ENCODE measurements at regions not wholly inside any gene's neighbourhood (a gene's known extent, or its start where the extent isn't known, plus 50 kb on each side); places are given as distances from the start of the nearest gene placed in this dataset.

DNA sequence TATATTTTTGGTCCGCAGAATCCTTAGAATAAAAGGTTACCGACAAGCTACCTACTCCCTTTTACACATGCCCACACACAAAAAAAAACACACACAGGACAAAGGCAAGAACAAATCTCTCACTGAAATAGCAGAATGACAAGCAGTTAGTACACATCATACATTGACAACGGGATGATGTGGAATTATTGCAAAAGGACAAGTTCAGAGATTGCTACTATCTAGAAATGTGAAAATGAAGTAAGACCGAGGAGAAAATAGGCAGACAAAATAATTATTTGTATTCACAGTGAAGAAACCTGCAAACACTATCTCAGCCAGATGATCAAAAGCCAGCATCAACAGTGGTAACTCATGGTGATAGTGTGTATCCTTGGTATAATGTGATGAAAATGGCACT is 112.2 kb upstream of the C3orf80 start (continued):
- TF ChIP-seq, protein P1, sequence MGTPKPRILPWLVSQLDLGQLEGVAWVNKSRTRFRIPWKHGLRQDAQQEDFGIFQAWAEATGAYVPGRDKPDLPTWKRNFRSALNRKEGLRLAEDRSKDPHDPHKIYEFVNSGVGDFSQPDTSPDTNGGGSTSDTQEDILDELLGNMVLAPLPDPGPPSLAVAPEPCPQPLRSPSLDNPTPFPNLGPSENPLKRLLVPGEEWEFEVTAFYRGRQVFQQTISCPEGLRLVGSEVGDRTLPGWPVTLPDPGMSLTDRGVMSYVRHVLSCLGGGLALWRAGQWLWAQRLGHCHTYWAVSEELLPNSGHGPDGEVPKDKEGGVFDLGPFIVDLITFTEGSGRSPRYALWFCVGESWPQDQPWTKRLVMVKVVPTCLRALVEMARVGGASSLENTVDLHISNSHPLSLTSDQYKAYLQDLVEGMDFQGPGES (IDR thresholded peaks at IDR 0.05; ENCODE audit: low read depth, low read length), result no peak
- TF ChIP-seq TCF12 (IDR thresholded peaks at IDR 0.05) (no peak), RCOR1 (IDR thresholded peaks at IDR 0.05; ENCODE audit: low read length) (no peak), GATA2 (CRISPR knock-in tag; IDR thresholded peaks at IDR 0.05) (no peak)
- TF ChIP-seq, protein P2, sequence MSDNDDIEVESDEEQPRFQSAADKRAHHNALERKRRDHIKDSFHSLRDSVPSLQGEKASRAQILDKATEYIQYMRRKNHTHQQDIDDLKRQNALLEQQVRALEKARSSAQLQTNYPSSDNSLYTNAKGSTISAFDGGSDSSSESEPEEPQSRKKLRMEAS (IDR thresholded peaks at IDR 0.05; ENCODE audit: low read depth), result no peak
- TF ChIP-seq, protein P3, sequence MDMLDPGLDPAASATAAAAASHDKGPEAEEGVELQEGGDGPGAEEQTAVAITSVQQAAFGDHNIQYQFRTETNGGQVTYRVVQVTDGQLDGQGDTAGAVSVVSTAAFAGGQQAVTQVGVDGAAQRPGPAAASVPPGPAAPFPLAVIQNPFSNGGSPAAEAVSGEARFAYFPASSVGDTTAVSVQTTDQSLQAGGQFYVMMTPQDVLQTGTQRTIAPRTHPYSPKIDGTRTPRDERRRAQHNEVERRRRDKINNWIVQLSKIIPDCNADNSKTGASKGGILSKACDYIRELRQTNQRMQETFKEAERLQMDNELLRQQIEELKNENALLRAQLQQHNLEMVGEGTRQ (IDR thresholded peaks at IDR 0.05; ENCODE audit: borderline replicate concordance, low read depth, low read length), result no peak

DNA sequence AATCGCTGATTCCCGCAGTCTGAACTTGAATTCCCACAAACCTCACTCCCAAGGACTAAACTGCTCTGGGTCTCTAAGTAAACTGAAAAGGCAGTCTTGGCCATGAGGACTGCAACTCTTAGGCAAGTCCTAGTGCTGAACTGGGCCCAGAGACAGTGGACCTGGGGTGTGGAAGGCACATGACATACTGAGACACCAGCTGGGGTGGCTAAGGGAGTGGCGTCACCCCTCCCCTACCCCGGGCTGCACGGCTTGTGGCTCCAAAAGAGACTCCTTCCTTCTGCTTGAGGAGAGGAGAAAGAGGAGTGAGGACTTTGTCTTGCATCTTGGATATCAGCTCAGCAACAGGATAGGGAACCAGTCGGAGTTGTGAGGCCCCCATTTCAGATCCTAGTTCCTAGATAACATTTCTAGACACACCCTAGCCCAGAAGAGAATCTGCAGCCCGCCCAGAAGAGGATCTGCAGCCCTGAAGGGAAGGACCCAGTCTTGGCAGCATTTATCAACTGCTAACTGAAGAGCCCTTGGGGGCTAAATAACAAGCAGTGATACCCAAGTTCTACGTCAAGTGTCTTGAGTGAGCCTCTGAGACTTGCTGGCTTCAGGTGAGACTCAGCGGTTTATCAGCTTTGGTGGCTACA is 110.7 kb upstream of the C3orf80 start:
- CTCF ChIA-PET, result no interaction called here
- no peak for TF ChIP-seq FOSL2 (IDR thresholded peaks at IDR 0.05; ENCODE audit: borderline replicate concordance, low read depth)
- TF ChIP-seq, protein P4, sequence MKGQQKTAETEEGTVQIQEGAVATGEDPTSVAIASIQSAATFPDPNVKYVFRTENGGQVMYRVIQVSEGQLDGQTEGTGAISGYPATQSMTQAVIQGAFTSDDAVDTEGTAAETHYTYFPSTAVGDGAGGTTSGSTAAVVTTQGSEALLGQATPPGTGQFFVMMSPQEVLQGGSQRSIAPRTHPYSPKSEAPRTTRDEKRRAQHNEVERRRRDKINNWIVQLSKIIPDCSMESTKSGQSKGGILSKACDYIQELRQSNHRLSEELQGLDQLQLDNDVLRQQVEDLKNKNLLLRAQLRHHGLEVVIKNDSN (IDR thresholded peaks at IDR 0.05; ENCODE audit: borderline replicate concordance, low read depth), result no peak
- TF ChIP-seq TEAD4 (IDR thresholded peaks at IDR 0.05; ENCODE audit: borderline replicate concordance, insufficient read depth), result no peak
- no peak for TF ChIP-seq RXRA (IDR thresholded peaks at IDR 0.05; ENCODE audit: borderline replicate concordance, low read depth)
- TF ChIP-seq, protein P5, sequence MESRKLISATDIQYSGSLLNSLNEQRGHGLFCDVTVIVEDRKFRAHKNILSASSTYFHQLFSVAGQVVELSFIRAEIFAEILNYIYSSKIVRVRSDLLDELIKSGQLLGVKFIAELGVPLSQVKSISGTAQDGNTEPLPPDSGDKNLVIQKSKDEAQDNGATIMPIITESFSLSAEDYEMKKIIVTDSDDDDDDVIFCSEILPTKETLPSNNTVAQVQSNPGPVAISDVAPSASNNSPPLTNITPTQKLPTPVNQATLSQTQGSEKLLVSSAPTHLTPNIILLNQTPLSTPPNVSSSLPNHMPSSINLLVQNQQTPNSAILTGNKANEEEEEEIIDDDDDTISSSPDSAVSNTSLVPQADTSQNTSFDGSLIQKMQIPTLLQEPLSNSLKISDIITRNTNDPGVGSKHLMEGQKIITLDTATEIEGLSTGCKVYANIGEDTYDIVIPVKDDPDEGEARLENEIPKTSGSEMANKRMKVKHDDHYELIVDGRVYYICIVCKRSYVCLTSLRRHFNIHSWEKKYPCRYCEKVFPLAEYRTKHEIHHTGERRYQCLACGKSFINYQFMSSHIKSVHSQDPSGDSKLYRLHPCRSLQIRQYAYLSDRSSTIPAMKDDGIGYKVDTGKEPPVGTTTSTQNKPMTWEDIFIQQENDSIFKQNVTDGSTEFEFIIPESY (IDR thresholded peaks at IDR 0.05; ENCODE audit: borderline replicate concordance, low read depth), result no peak
- H3K9me2 ChIP-seq, result no peaks in the 10 kb centered on the region
- no peaks in the 10 kb centered on the region for H3K79me2 ChIP-seq (ENCODE audit: insufficient read depth)
- H3F3A ChIP-seq (replicated peaks; ENCODE audit: insufficient read depth), result no peaks in the 10 kb centered on the region
- H3K9me3 ChIP-seq, result no peaks in the 10 kb centered on the region
- no peak overlapping the region for H3K9ac ChIP-seq
- H3K27ac ChIP-seq (ENCODE audit: low read depth in 2 of 2, low read length in 1 of 2), result no peak overlapping the region
- no peaks in the 10 kb centered on the region for H3K4me1 ChIP-seq (ENCODE audit: control insufficient read depth in 1 of 2, insufficient read depth in 2 of 2, low read depth in 1 of 2, low read length in 1 of 2)
- H3K4me3 ChIP-seq (ENCODE audit: low read depth in 2 of 2, low read length in 1 of 2), result no peak overlapping the region
- DNase-seq, result no peak
- H3K27me3 ChIP-seq (ENCODE audit: insufficient read depth), result no peaks in the 10 kb centered on the region
- no peaks in the 10 kb centered on the region for H4K20me1 ChIP-seq (ENCODE audit: insufficient read depth)
- no peaks in the 10 kb centered on the region for H3K36me3 ChIP-seq (replicated peaks in 1 of 2; ENCODE audit: control insufficient read depth in 1 of 2, insufficient read depth in 2 of 2, low read length in 1 of 2)
- H2AFZ ChIP-seq (ENCODE audit: low read depth), result no peak overlapping the region
- POLR2A ChIA-PET, result no interaction called here
- no peak overlapping the region for H3K4me2 ChIP-seq
- 80% methylated on average over 9 of the region's 9 CpGs for WGBS (ENCODE audit: low lambda C conversion rate)

Data from SK-N-SH (cell line).